ENCODE measurements at regions not wholly inside any gene's neighbourhood (a gene's known extent, or its start where the extent isn't known, plus 50 kb on each side); places are given as distances from the start of the nearest gene placed in this dataset.

DNA sequence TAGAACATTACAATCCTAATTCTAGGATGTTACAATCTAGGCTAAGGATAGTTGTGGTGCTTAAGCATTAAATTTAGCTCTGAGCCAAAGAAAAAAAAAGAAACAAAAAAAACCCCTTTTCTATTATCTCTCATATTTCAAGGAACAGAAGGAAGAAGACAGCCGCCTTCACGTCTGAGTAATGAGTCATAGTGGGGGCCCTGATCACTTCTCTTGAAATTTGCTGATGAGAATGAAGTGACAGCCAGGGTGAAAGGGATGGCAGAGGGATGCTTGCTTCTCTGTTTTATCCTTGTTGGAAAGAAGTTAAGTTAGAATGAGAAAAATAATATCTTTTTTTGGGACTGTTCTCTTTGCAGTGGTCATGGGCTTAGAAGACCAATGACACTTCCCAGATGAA is 82.6 kb upstream of the MPHOSPH6 start:
- no peaks in the 10 kb centered on the region for H3K36me3 ChIP-seq (ENCODE audit: control insufficient read depth in 4 of 4, insufficient read depth in 4 of 4, low read length in 3 of 4)
- ChIA-PET POLR2A (no interaction called here), CTCF (no interaction called here)
- DNase-seq: no peak
- H3K4me1 ChIP-seq (ENCODE audit: control extremely low read depth in 1 of 4, control insufficient read depth in 4 of 4, insufficient read depth in 4 of 4, low read length in 3 of 4): no peaks in the 10 kb centered on the region
- H3K9me3 ChIP-seq (ENCODE audit: control extremely low read depth in 1 of 5, control insufficient read depth in 4 of 5, insufficient read depth in 2 of 5, low read depth in 1 of 5, low read length in 4 of 5): peaks cover 0 to 3% (median 0%) of the 10 kb centered on the region in 5 experiments
- H3K27ac ChIP-seq (ENCODE audit: insufficient read depth in 1 of 2, low read depth in 1 of 2, low read length in 2 of 2, poor library complexity in 1 of 2, severe bottlenecking in 2 of 2): no peak overlapping the region
- peaks cover 0 to 3% (median 0%) of the 10 kb centered on the region in 5 experiments for H3K27me3 ChIP-seq (replicated peaks in 2 of 5; ENCODE audit: control insufficient read depth in 4 of 5, insufficient read depth in 5 of 5, low read length in 4 of 5)
- no peak overlapping the region for H3K4me3 ChIP-seq (ENCODE audit: control insufficient read depth in 1 of 7, extremely low read depth in 1 of 7, insufficient read depth in 4 of 7, low read depth in 2 of 7, low read length in 6 of 7)
- WGBS (ENCODE audit: insufficient coverage): 80% methylated on average over 1 of the region's 2 CpGs

DNA sequence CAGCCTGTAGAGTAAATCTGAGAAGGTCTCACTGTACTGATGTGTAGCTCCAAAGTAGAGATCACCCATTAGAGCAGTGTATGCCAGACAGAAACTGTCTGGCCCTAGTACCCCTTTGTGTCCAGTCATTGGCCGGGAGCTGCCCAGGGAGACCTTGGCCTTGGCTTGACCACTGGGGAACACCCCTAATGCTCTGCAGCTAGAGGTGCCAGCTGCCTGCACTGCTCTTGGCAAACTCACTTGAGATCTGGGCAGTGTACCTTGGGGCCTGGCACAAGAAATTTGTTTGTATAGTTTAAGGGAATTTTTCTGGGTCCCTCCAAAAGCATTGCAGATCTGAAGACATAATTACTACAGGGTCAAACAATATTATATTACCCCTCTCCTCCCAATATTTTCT is 78.7 kb upstream of the MPHOSPH6 start:
- Histone ChIP-seq H3K4me1 (ENCODE audit: control extremely low read depth in 1 of 4, control insufficient read depth in 4 of 4, insufficient read depth in 4 of 4, low read length in 3 of 4) (no peaks in the 10 kb centered on the region), H3K27ac (ENCODE audit: insufficient read depth in 1 of 2, low read depth in 1 of 2, low read length in 2 of 2, poor library complexity in 1 of 2, severe bottlenecking in 2 of 2) (no peak overlapping the region), H3K4me3 (ENCODE audit: control insufficient read depth in 1 of 7, extremely low read depth in 1 of 7, insufficient read depth in 4 of 7, low read depth in 2 of 7, low read length in 6 of 7) (no peak overlapping the region), H3K9me3 (ENCODE audit: control extremely low read depth in 1 of 5, control insufficient read depth in 4 of 5, insufficient read depth in 2 of 5, low read depth in 1 of 5, low read length in 4 of 5) (peaks cover 0 to 9% (median 4%) of the 10 kb centered on the region in 5 experiments), H3K27me3 (replicated peaks in 2 of 5; ENCODE audit: control insufficient read depth in 4 of 5, insufficient read depth in 5 of 5, low read length in 4 of 5) (peaks cover 0 to 3% (median 0%) of the 10 kb centered on the region in 5 experiments), H3K36me3 (ENCODE audit: control insufficient read depth in 4 of 4, insufficient read depth in 4 of 4, low read length in 3 of 4) (no peaks in the 10 kb centered on the region)
- WGBS (ENCODE audit: insufficient coverage): 89% methylated on average over 1 of the region's 1 CpG
- ChIA-PET POLR2A (no interaction called here), CTCF (interaction anchor here (1.2 to 1.6 kb wide), 2 partner anchors 15 to 18 kb away, joined by 5 to 7 read pairs; no protein-coding TSS in a partner anchor)
- no peak for DNase-seq

- POLR2A ChIA-PET: no interaction called here
- Histone ChIP-seq H3K36me3 (ENCODE audit: control insufficient read depth in 4 of 4, insufficient read depth in 4 of 4, low read length in 3 of 4) (no peaks in the 10 kb centered on the region), H3K9me3 (ENCODE audit: control extremely low read depth in 1 of 5, control insufficient read depth in 4 of 5, insufficient read depth in 2 of 5, low read depth in 1 of 5, low read length in 4 of 5) (peaks cover 0 to 11% (median 4%) of the 10 kb centered on the region in 5 experiments), H3K27me3 (replicated peaks in 2 of 5; ENCODE audit: control insufficient read depth in 4 of 5, insufficient read depth in 5 of 5, low read length in 4 of 5) (peaks cover 0 to 3% (median 0%) of the 10 kb centered on the region in 5 experiments), H3K27ac (ENCODE audit: insufficient read depth in 1 of 2, low read depth in 1 of 2, low read length in 2 of 2, poor library complexity in 1 of 2, severe bottlenecking in 2 of 2) (no peak overlapping the region), H3K4me1 (ENCODE audit: control extremely low read depth in 1 of 4, control insufficient read depth in 4 of 4, insufficient read depth in 4 of 4, low read length in 3 of 4) (no peaks in the 10 kb centered on the region), H3K4me3 (ENCODE audit: control insufficient read depth in 1 of 7, extremely low read depth in 1 of 7, insufficient read depth in 4 of 7, low read depth in 2 of 7, low read length in 6 of 7) (no peak overlapping the region)
- WGBS (ENCODE audit: insufficient coverage): 75% methylated on average over 5 of the region's 5 CpGs
- no peak for DNase-seq
- CTCF ChIA-PET: interaction anchor here (1.2 to 1.6 kb wide), 2 partner anchors 16 to 18 kb away, joined by 5 to 7 read pairs; no protein-coding TSS in a partner anchor
These were observed 78.1 kb upstream of the MPHOSPH6 start for GRCh38 chr16:82248012-82248656.

- H3K4me1 ChIP-seq (ENCODE audit: control extremely low read depth in 1 of 4, control insufficient read depth in 4 of 4, insufficient read depth in 4 of 4, low read length in 3 of 4): no peaks in the 10 kb centered on the region
- CTCF ChIA-PET: no interaction called here
- no peak overlapping the region for H3K4me3 ChIP-seq (ENCODE audit: control insufficient read depth in 1 of 7, extremely low read depth in 1 of 7, insufficient read depth in 4 of 7, low read depth in 2 of 7, low read length in 6 of 7)
- H3K27ac ChIP-seq (ENCODE audit: insufficient read depth in 1 of 2, low read depth in 1 of 2, low read length in 2 of 2, poor library complexity in 1 of 2, severe bottlenecking in 2 of 2): no peak overlapping the region
- H3K9me3 ChIP-seq (ENCODE audit: control extremely low read depth in 1 of 5, control insufficient read depth in 4 of 5, insufficient read depth in 2 of 5, low read depth in 1 of 5, low read length in 4 of 5): peaks cover 0 to 11% (median 4%) of the 10 kb centered on the region in 5 experiments
- DNase-seq: no peak
- peaks cover 0 to 3% (median 0%) of the 10 kb centered on the region in 5 experiments for H3K27me3 ChIP-seq (replicated peaks in 2 of 5; ENCODE audit: control insufficient read depth in 4 of 5, insufficient read depth in 5 of 5, low read length in 4 of 5)
- H3K36me3 ChIP-seq (ENCODE audit: control insufficient read depth in 4 of 4, insufficient read depth in 4 of 4, low read length in 3 of 4): no peaks in the 10 kb centered on the region
- POLR2A ChIA-PET: no interaction called here
- WGBS (ENCODE audit: insufficient coverage): 97% methylated on average over 8 of the region's 9 CpGs
These were observed 72.2 kb upstream of the MPHOSPH6 start for GRCh38 chr16:82242201-82242600.

DNA sequence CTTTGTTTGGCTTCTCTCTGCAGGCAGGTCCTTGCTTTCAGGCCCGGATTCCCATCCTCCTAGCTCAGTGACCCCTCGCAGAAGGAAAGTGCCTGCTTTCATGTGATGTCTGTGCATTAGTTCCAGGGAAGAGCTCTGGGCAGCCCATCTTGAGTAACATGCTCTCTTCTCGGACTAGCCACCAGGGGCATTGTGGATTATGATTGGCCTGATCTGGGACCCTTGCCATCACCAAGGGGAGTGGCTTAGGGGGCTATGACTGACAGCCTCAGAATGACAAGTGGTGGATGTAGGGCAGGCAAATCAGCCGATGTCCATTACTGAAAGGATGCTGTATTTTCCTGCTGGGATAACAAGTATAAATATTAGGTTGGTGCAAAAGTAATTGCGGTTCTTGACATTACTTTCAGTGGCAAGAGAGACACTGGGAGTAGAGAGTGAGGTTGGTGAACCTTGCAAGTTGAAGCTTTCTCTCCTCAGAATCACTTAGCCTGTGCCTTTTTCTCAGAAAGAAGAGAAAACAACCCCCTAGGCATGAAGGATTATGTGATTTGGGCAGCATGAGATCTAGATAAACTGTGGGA is 71.5 kb upstream of the MPHOSPH6 start:
- no peaks in the 10 kb centered on the region for H3K36me3 ChIP-seq (ENCODE audit: control insufficient read depth in 4 of 4, insufficient read depth in 4 of 4, low read length in 3 of 4)
- peaks cover 0 to 3% (median 0%) of the 10 kb centered on the region in 5 experiments for H3K27me3 ChIP-seq (replicated peaks in 2 of 5; ENCODE audit: control insufficient read depth in 4 of 5, insufficient read depth in 5 of 5, low read length in 4 of 5)
- no peak overlapping the region for H3K4me3 ChIP-seq (ENCODE audit: control insufficient read depth in 1 of 7, extremely low read depth in 1 of 7, insufficient read depth in 4 of 7, low read depth in 2 of 7, low read length in 6 of 7)
- 96% methylated on average over 4 of the region's 5 CpGs for WGBS (ENCODE audit: insufficient coverage)
- no peak for DNase-seq
- ChIA-PET POLR2A (no interaction called here), CTCF (interaction anchor here (1.1 kb wide), 1 partner anchor 15 kb away, joined by 3 read pairs; no protein-coding TSS in a partner anchor)
- no peak overlapping the region for H3K27ac ChIP-seq (ENCODE audit: insufficient read depth in 1 of 2, low read depth in 1 of 2, low read length in 2 of 2, poor library complexity in 1 of 2, severe bottlenecking in 2 of 2)
- H3K9me3 ChIP-seq (ENCODE audit: control extremely low read depth in 1 of 5, control insufficient read depth in 4 of 5, insufficient read depth in 2 of 5, low read depth in 1 of 5, low read length in 4 of 5): peaks cover 0 to 11% (median 4%) of the 10 kb centered on the region in 5 experiments
- H3K4me1 ChIP-seq (ENCODE audit: control extremely low read depth in 1 of 4, control insufficient read depth in 4 of 4, insufficient read depth in 4 of 4, low read length in 3 of 4): no peaks in the 10 kb centered on the region

- DNase-seq: no peak
- Histone ChIP-seq H3K36me3 (ENCODE audit: control insufficient read depth in 4 of 4, insufficient read depth in 4 of 4, low read length in 3 of 4) (no peaks in the 10 kb centered on the region), H3K9me3 (ENCODE audit: control extremely low read depth in 1 of 5, control insufficient read depth in 4 of 5, insufficient read depth in 2 of 5, low read depth in 1 of 5, low read length in 4 of 5) (peaks cover 0 to 11% (median 4%) of the 10 kb centered on the region in 5 experiments), H3K4me3 (ENCODE audit: control insufficient read depth in 1 of 7, extremely low read depth in 1 of 7, insufficient read depth in 4 of 7, low read depth in 2 of 7, low read length in 6 of 7) (no peak overlapping the region), H3K27ac (ENCODE audit: insufficient read depth in 1 of 2, low read depth in 1 of 2, low read length in 2 of 2, poor library complexity in 1 of 2, severe bottlenecking in 2 of 2) (no peak overlapping the region), H3K27me3 (replicated peaks in 2 of 5; ENCODE audit: control insufficient read depth in 4 of 5, insufficient read depth in 5 of 5, low read length in 4 of 5) (peaks cover 0 to 4% (median 0%) of the 10 kb centered on the region in 5 experiments), H3K4me1 (ENCODE audit: control extremely low read depth in 1 of 4, control insufficient read depth in 4 of 4, insufficient read depth in 4 of 4, low read length in 3 of 4) (no peaks in the 10 kb centered on the region)
- ChIA-PET CTCF (no interaction called here), POLR2A (no interaction called here)
- WGBS (ENCODE audit: insufficient coverage): no CpG with 5 or more reads among the region's 2 CpGs
These were observed 70.1 kb upstream of the MPHOSPH6 start for GRCh38 chr16:82240111-82240510.

DNA sequence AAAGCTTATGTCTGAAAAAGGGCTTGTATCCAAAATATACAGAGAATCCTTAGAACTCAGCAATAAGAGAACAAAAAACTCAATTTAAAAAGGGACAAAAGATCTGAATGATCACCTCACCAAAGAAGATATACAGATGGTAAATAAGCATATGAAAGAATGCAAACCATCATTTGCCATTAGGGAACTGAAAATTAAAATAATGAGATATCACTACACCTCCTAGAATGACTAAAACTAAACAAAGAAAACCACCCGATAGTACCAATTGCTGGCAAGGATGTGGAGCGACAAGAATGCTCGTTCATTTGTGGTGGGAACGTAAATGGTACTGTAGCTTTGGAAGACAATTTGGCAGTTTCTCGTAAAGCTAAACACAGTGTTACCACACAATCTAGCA is 66.9 kb upstream of the MPHOSPH6 start:
- DNase-seq: no peak
- no peaks in the 10 kb centered on the region for H3K4me1 ChIP-seq (ENCODE audit: control extremely low read depth in 1 of 4, control insufficient read depth in 4 of 4, insufficient read depth in 4 of 4, low read length in 3 of 4)
- H3K27me3 ChIP-seq (replicated peaks in 2 of 5; ENCODE audit: control insufficient read depth in 4 of 5, insufficient read depth in 5 of 5, low read length in 4 of 5): peaks cover 0 to 4% (median 0%) of the 10 kb centered on the region in 5 experiments
- no peaks in the 10 kb centered on the region for H3K9me3 ChIP-seq (ENCODE audit: control extremely low read depth in 1 of 5, control insufficient read depth in 4 of 5, insufficient read depth in 2 of 5, low read depth in 1 of 5, low read length in 4 of 5)
- WGBS (ENCODE audit: insufficient coverage): 94% methylated on average over 4 of the region's 5 CpGs
- no peak overlapping the region for H3K4me3 ChIP-seq (ENCODE audit: control insufficient read depth in 1 of 7, extremely low read depth in 1 of 7, insufficient read depth in 4 of 7, low read depth in 2 of 7, low read length in 6 of 7)
- POLR2A ChIA-PET: no interaction called here
- H3K36me3 ChIP-seq (ENCODE audit: control insufficient read depth in 4 of 4, insufficient read depth in 4 of 4, low read length in 3 of 4): no peaks in the 10 kb centered on the region
- no peak overlapping the region for H3K27ac ChIP-seq (ENCODE audit: insufficient read depth in 1 of 2, low read depth in 1 of 2, low read length in 2 of 2, poor library complexity in 1 of 2, severe bottlenecking in 2 of 2)
- CTCF ChIA-PET: interaction anchor here (1.3 kb wide), 1 partner anchor 11 kb away, joined by 4 read pairs; no protein-coding TSS in a partner anchor
